ENCODE measurements at regions not wholly inside any gene's neighbourhood (a gene's known extent, or its start where the extent isn't known, plus 50 kb on each side); places are given as distances from the start of the nearest gene placed in this dataset.

- TF ChIP-seq CTCF (IDR thresholded peaks at IDR 0.05) (no peak), ZFX (IDR thresholded peaks at IDR 0.05; ENCODE audit: borderline replicate concordance) (no peak)
- H3K27ac ChIP-seq: no peak overlapping the region
Observed at GRCh38 chr6:140078561-140079125, 704.2 kb upstream of the CITED2 start.

GRCh38 chr6:140077827-140078560 is 703.5 kb upstream of the CITED2 start:
- no peak overlapping the region for H3K27ac ChIP-seq
- TF ChIP-seq CTCF (IDR thresholded peaks at IDR 0.05): no peak
- TF ChIP-seq ZFX (IDR thresholded peaks at IDR 0.05; ENCODE audit: borderline replicate concordance): no peak

- H3K27ac ChIP-seq: no peak overlapping the region
- TF ChIP-seq ZFX (IDR thresholded peaks at IDR 0.05; ENCODE audit: borderline replicate concordance) (no peak), CTCF (IDR thresholded peaks at IDR 0.05) (no peak)
Observed at GRCh38 chr6:140076105-140076504, 701.7 kb upstream of the CITED2 start.

- no peak for TF ChIP-seq CTCF (IDR thresholded peaks at IDR 0.05)
- no peak for TF ChIP-seq ZFX (IDR thresholded peaks at IDR 0.05; ENCODE audit: borderline replicate concordance)
- H3K27ac ChIP-seq: no peak overlapping the region
Observed at GRCh38 chr6:140073456-140073855, 699.0 kb upstream of the CITED2 start.

- TF ChIP-seq CTCF (IDR thresholded peaks at IDR 0.05): no peak
- TF ChIP-seq ZFX (IDR thresholded peaks at IDR 0.05; ENCODE audit: borderline replicate concordance): no peak
Observed at GRCh38 chr6:140071601-140072062, 697.2 kb upstream of the CITED2 start.

GRCh38 chr6:140070846-140071473 is 696.5 kb upstream of the CITED2 start:
- peak overlapping the region; percentile 55 for H3K27ac ChIP-seq
- no peak for TF ChIP-seq ZFX (IDR thresholded peaks at IDR 0.05; ENCODE audit: borderline replicate concordance)
- no peak for TF ChIP-seq CTCF (IDR thresholded peaks at IDR 0.05)

More at GRCh38 chr6:140071601-140072062, 697.2 kb upstream of the CITED2 start:
- peak overlapping the region; percentile 55 for H3K27ac ChIP-seq

GRCh38 chr6:140069576-140069975 is 695.1 kb upstream of the CITED2 start:
- no peak overlapping the region for H3K27ac ChIP-seq
- no peak for TF ChIP-seq ZFX (IDR thresholded peaks at IDR 0.05; ENCODE audit: borderline replicate concordance)
- TF ChIP-seq CTCF (IDR thresholded peaks at IDR 0.05): no peak
